ENCODE measurements at regions not wholly inside any gene's neighbourhood (a gene's known extent, or its start where the extent isn't known, plus 50 kb on each side); places are given as distances from the start of the nearest gene placed in this dataset.

DNA sequence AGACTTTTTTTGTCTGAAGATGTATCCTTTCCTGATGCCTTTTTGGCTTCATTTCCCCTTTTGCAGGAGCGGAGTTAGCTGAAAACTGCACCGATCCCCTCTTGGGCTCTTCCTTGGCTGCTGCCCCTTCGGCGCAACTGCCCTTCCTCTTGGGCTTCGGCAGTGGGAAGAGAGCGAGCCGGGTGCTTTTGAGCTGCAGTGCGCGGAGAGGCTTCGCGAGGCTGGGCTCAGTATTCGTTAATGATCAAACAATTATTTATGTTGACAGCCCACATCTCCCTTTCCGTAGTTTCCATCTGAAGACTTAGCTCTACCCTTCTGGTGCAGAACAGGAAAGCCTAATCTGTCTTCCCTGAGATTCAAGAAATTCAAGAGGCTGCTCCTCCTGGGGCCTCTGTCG, 170.8 kb downstream of the CSNK2A3 start:
- no peak overlapping the region for H3K4me3 ChIP-seq (ENCODE audit: low read depth, low read length)
- ChIA-PET CTCF (interaction anchor here (0.9 to 1.2 kb wide), 2 partner anchors 34 to 402 kb away, joined by 3 read pairs; no protein-coding TSS in a partner anchor), POLR2A (no interaction called here)
- TF ChIP-seq, protein P1, sequence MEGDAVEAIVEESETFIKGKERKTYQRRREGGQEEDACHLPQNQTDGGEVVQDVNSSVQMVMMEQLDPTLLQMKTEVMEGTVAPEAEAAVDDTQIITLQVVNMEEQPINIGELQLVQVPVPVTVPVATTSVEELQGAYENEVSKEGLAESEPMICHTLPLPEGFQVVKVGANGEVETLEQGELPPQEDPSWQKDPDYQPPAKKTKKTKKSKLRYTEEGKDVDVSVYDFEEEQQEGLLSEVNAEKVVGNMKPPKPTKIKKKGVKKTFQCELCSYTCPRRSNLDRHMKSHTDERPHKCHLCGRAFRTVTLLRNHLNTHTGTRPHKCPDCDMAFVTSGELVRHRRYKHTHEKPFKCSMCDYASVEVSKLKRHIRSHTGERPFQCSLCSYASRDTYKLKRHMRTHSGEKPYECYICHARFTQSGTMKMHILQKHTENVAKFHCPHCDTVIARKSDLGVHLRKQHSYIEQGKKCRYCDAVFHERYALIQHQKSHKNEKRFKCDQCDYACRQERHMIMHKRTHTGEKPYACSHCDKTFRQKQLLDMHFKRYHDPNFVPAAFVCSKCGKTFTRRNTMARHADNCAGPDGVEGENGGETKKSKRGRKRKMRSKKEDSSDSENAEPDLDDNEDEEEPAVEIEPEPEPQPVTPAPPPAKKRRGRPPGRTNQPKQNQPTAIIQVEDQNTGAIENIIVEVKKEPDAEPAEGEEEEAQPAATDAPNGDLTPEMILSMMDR (IDR thresholded peaks at IDR 0.05; ENCODE audit: insufficient read depth, low read length, missing control alignments), result no peak
- no peak for DNase-seq (ENCODE audit: low read depth, low spot score)

DNA sequence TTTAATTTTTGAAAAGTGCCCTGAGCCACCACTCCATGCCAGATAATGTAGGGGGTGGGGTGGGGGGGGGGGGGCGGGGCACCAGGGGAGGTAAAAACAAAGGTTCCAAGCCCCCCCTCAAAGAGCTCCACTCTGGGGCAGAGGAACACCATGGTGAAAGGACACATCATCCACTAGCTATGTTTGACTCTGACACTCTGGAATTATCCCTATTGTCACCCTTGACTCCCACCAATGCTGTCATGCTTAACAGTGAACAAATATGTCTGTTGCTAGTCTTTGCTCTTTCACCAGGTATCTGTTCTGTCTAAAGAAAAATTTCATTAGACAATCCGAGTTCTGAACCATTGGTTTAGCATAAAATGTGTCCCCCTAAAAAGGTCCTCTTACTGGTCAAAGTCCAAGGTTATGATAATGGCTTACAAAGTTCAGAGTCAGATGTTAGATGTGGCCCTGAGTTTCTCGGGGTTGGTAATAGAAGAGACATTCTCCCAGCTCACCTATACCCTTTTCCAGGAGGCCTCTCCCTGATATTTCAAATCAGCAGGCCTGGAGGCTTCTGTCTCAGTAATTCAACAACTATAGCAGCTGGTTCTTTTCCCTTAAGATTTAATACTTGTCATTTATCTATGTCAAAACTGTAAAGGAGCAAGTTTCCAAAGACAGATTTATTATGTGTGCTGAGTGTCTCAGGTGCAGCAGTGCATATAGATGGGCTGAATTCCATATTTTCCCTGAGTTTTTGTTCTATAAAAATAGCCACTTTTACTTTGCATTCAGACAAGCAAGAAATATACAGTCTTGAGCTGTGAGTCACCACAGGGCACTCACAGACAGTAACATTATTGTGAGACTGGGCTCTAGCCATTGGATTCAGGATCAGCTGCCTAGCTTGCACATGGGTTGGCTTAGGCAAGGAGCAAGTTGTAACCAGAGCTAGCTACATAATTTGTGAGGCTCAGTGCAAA, 174.1 kb downstream of the CSNK2A3 start:
- DNase-seq (ENCODE audit: low read depth, low spot score), result peak; percentile 65
- CTCF ChIA-PET, result interaction anchor here (0.6 to 6.5 kb wide), 5 partner anchors 9 to 609 kb away, joined by 3 to 30 read pairs (median 3); no protein-coding TSS in a partner anchor
- H3K4me3 ChIP-seq (ENCODE audit: low read depth, low read length), result no peak overlapping the region
- TF ChIP-seq, protein P1 (IDR thresholded peaks at IDR 0.05; ENCODE audit: insufficient read depth, low read length, missing control alignments), result no peak
- POLR2A ChIA-PET, result interaction anchor here (0.8 kb wide), 1 partner anchor 272 kb away, joined by 4 read pairs; no protein-coding TSS in a partner anchor

DNA sequence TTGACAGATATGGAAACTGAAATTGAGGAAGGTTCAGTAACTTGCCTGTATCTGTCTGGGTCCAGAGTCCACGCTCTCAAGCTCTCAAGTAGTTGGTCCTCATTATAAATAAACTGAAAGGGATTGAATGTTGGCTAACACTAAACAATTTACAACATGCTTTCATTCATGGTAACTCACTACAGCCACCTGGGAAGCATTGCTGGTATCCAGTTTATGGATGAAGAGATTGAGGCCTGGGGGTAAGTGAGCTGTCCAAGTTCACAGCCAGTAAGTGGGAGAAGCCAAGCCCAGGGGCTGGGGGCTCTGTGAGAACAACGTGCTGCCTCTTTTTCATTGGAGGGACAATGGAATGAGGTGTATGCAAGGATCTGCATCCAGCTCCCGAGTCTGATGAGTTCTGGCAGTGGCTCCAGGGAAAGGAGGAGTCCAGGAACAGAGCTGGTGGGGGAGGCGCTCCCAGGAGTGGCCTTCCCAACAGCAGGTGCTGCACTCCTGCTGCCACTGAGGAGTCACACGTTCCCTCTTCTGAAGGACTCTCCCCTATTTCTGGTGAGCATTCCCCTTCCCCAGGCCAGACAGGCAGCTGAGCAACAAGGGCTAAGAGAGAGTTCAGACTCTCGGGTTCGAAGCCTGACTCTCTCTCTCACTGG, 175.8 kb downstream of the CSNK2A3 start:
- H3K4me3 ChIP-seq (ENCODE audit: low read depth, low read length), result no peak overlapping the region
- ChIA-PET POLR2A (no interaction called here), CTCF (interaction anchor here (0.8 to 6.5 kb wide), 3 partner anchors 20 to 610 kb away, joined by 3 to 30 read pairs (median 4); no protein-coding TSS in a partner anchor)
- DNase-seq (ENCODE audit: low read depth, low spot score), result no peak
- TF ChIP-seq, protein P1 (IDR thresholded peaks at IDR 0.05; ENCODE audit: insufficient read depth, low read length, missing control alignments), result no peak

DNA sequence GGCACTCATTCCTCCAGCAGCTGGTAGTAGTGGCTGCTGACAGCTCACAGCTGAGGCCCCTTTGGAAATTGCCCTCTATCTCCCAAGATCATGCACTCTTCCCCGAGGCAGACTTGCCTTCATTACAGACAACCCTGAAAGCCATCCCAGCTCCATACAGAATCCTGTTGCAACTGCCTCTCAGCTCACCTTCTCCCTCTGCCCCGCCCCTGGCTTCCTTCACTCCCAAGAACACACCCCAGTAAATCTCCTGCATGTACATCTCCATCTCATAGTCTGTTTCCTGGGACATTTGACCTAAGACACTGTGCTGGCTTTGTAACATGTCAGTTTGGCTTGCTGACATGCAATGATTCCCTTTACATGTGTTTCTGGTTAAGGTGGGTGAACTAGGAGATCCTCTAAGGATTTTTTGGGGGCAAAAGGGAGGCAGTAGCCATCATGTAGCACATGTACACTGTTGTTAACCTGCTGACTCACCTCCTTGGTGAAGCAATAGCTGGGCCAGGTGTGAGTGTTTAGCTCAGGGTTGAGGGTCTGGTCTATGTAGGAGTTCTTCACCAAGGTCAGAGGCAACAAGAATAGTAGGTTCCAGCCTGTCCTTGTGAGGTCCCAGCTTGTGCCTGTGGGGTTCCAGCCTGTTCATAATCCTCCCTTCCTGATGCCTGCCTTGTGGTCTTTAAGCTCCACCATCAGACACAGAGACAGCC, 179.6 kb downstream of the CSNK2A3 start:
- POLR2A ChIA-PET, result no interaction called here
- no peak overlapping the region for H3K4me3 ChIP-seq (ENCODE audit: low read depth, low read length)
- CTCF ChIA-PET, result interaction anchor here (2.0 to 6.5 kb wide), 2 partner anchors 10 to 16 kb away, joined by 9 to 30 read pairs; no protein-coding TSS in a partner anchor
- TF ChIP-seq, protein P1 (IDR thresholded peaks at IDR 0.05; ENCODE audit: insufficient read depth, low read length, missing control alignments), result no peak
- DNase-seq (ENCODE audit: low read depth, low spot score), result no peak

DNA sequence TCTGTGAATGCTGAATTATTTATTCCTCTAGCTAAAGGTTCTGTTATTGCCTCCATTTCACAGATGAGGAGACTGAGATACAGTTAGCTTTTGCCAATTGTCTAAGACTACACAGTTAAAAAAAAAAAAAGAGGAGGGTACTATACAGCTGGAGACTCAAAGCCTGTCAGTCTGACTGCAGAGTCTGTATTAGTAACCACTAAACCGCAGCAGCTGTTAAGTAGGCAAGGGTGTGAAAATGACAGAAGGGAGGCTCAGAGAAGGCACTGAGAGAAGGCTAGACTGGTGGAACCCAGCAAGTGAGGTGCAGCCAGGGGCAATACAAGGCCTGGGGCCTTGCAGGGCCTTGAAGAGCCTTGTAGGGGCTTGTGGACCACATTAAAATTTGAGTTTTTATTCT, 181.2 kb downstream of the CSNK2A3 start:
- TF ChIP-seq, protein P1 (IDR thresholded peaks at IDR 0.05; ENCODE audit: insufficient read depth, low read length, missing control alignments), result no peak
- no peak overlapping the region for H3K4me3 ChIP-seq (ENCODE audit: low read depth, low read length)
- no peak for DNase-seq (ENCODE audit: low read depth, low spot score)
- ChIA-PET CTCF (interaction anchor here (0.7 kb wide), 1 partner anchor 135 kb away, joined by 3 read pairs; no protein-coding TSS in a partner anchor), POLR2A (no interaction called here)
